B cell (primary cell): ENCODE measurements at regions not wholly inside any gene's neighbourhood (a gene's known extent, or its start where the extent isn't known, plus 50 kb on each side); places are given as distances from the start of the nearest gene placed in this dataset.

ENCODE experiments used
- EZH2 ChIP-seq: IDR thresholded peaks from 2 replicates; pipeline ENCODE4 v1.6.1; 2012; ENCODE audit warnings: borderline replicate concordance, low read depth, mild to moderate bottlenecking, moderate library complexity, low read length; ENCODE audit not compliant: insufficient read depth, poor library complexity, severe bottlenecking
- TF ChIP-seq, protein P1 (sequence below): fragments of 200-600 bp; IDR thresholded peaks from one replicate; pipeline ENCODE4 v1.8.0; 2022; ENCODE audit warnings: antibody characterized with exemption, mild to moderate bottlenecking

DNA sequence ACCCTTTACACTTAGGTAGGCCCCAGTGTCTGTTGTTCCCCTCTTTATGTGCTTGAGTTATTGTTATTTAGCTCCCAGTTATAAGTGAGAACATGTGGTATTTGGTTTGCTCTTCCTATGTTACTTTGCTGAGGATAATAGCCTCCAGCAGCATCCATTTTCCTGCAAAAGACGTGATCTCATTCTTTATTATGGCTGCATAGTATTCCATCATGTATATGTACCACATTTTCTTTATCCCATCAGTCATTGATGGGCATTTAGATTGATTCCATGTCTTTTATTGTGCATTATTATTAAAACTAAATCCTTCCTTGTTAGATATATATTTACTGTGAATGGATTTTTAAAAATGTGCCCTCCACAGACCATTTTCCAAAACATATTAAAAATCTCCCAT, 1137.3 kb upstream of the ADGRB3 start:
- no peak for TF ChIP-seq EZH2
- TF ChIP-seq, protein P1, sequence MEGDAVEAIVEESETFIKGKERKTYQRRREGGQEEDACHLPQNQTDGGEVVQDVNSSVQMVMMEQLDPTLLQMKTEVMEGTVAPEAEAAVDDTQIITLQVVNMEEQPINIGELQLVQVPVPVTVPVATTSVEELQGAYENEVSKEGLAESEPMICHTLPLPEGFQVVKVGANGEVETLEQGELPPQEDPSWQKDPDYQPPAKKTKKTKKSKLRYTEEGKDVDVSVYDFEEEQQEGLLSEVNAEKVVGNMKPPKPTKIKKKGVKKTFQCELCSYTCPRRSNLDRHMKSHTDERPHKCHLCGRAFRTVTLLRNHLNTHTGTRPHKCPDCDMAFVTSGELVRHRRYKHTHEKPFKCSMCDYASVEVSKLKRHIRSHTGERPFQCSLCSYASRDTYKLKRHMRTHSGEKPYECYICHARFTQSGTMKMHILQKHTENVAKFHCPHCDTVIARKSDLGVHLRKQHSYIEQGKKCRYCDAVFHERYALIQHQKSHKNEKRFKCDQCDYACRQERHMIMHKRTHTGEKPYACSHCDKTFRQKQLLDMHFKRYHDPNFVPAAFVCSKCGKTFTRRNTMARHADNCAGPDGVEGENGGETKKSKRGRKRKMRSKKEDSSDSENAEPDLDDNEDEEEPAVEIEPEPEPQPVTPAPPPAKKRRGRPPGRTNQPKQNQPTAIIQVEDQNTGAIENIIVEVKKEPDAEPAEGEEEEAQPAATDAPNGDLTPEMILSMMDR, result no peak
